ENCODE measurements at regions not wholly inside any gene's neighbourhood (a gene's known extent, or its start where the extent isn't known, plus 50 kb on each side); places are given as distances from the start of the nearest gene placed in this dataset.

GRCh38 chr20:12030470-12030869 is 112.8 kb downstream of the BTBD3 start:
- TF ChIP-seq PATZ1 (CRISPR knock-in tag; IDR thresholded peaks at IDR 0.05; ENCODE audit: borderline replicate concordance) (no peak), GLIS3 (CRISPR knock-in tag; IDR thresholded peaks at IDR 0.05) (no peak), SNAI2 (CRISPR knock-in tag; IDR thresholded peaks at IDR 0.05) (no peak), ZNF70 (CRISPR knock-in tag; IDR thresholded peaks at IDR 0.05) (no peak), ZFP30 (CRISPR knock-in tag; IDR thresholded peaks at IDR 0.05) (no peak), PPARA (CRISPR knock-in tag; IDR thresholded peaks at IDR 0.05; ENCODE audit: borderline replicate concordance) (no peak)
- no peak for ATAC-seq

- ATAC-seq: no peak
- TF ChIP-seq SNAI2 (CRISPR knock-in tag; IDR thresholded peaks at IDR 0.05) (no peak), CREB5 (CRISPR knock-in tag; IDR thresholded peaks at IDR 0.05; ENCODE audit: low read depth) (no peak), ZNF8 (CRISPR knock-in tag; IDR thresholded peaks at IDR 0.05) (no peak), CSRNP3 (CRISPR knock-in tag; IDR thresholded peaks at IDR 0.05) (no peak), TCF4 (CRISPR knock-in tag; IDR thresholded peaks at IDR 0.05; ENCODE audit: borderline replicate concordance) (no peak), ZFP30 (CRISPR knock-in tag; IDR thresholded peaks at IDR 0.05) (no peak), PATZ1 (CRISPR knock-in tag; IDR thresholded peaks at IDR 0.05; ENCODE audit: borderline replicate concordance) (no peak), CSDC2 (CRISPR knock-in tag; IDR thresholded peaks at IDR 0.05) (no peak), PPARA (CRISPR knock-in tag; IDR thresholded peaks at IDR 0.05; ENCODE audit: borderline replicate concordance) (no peak), ESRRG (CRISPR knock-in tag; IDR thresholded peaks at IDR 0.05) (no peak)
- TF ChIP-seq, protein P1, sequence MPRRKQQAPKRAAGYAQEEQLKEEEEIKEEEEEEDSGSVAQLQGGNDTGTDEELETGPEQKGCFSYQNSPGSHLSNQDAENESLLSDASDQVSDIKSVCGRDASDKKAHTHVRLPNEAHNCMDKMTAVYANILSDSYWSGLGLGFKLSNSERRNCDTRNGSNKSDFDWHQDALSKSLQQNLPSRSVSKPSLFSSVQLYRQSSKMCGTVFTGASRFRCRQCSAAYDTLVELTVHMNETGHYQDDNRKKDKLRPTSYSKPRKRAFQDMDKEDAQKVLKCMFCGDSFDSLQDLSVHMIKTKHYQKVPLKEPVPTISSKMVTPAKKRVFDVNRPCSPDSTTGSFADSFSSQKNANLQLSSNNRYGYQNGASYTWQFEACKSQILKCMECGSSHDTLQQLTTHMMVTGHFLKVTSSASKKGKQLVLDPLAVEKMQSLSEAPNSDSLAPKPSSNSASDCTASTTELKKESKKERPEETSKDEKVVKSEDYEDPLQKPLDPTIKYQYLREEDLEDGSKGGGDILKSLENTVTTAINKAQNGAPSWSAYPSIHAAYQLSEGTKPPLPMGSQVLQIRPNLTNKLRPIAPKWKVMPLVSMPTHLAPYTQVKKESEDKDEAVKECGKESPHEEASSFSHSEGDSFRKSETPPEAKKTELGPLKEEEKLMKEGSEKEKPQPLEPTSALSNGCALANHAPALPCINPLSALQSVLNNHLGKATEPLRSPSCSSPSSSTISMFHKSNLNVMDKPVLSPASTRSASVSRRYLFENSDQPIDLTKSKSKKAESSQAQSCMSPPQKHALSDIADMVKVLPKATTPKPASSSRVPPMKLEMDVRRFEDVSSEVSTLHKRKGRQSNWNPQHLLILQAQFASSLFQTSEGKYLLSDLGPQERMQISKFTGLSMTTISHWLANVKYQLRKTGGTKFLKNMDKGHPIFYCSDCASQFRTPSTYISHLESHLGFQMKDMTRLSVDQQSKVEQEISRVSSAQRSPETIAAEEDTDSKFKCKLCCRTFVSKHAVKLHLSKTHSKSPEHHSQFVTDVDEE (CRISPR knock-in tag; IDR thresholded peaks at IDR 0.05): no peak
Observed at GRCh38 chr20:12036142-12036541, 118.4 kb downstream of the BTBD3 start.

- no peak for ATAC-seq
- TF ChIP-seq TCF4 (CRISPR knock-in tag; IDR thresholded peaks at IDR 0.05; ENCODE audit: borderline replicate concordance) (no peak), PPARA (CRISPR knock-in tag; IDR thresholded peaks at IDR 0.05; ENCODE audit: borderline replicate concordance) (no peak), RARB (CRISPR knock-in tag; IDR thresholded peaks at IDR 0.05) (no peak), ZNF8 (CRISPR knock-in tag; IDR thresholded peaks at IDR 0.05) (no peak), TOX (CRISPR knock-in tag; IDR thresholded peaks at IDR 0.05; ENCODE audit: borderline replicate concordance) (no peak), ZNF565 (CRISPR knock-in tag; conservative IDR thresholded peaks at IDR 0.05; ENCODE audit: low read depth) (no peak), CREB5 (CRISPR knock-in tag; IDR thresholded peaks at IDR 0.05; ENCODE audit: low read depth) (no peak), BACH2 (CRISPR knock-in tag; IDR thresholded peaks at IDR 0.05; ENCODE audit: borderline replicate concordance) (no peak), POU6F1 (CRISPR knock-in tag; IDR thresholded peaks at IDR 0.05; ENCODE audit: borderline replicate concordance, low read depth) (no peak)
Observed at GRCh38 chr20:12037521-12037920, 119.8 kb downstream of the BTBD3 start.
